ENCODE measurements at regions not wholly inside any gene's neighbourhood (a gene's known extent, or its start where the extent isn't known, plus 50 kb on each side); places are given as distances from the start of the nearest gene placed in this dataset.

GRCh38 chr4:108415389-108415788, 205.0 kb upstream of the RPL34 start:
- TF ChIP-seq CTCF (IDR thresholded peaks at IDR 0.05) (no peak), POLR2A (IDR thresholded peaks at IDR 0.05) (no peak)
